Spinal cord (tissue), 9 donors: ENCODE measurements at regions not wholly inside any gene's neighbourhood (a gene's known extent, or its start where the extent isn't known, plus 50 kb on each side); places are given as distances from the start of the nearest gene placed in this dataset.

Experiments
- DNase-seq, 6 donors: peaks; one replicate each; pipeline versions ENCODE4 v3.0.0 to v3.0.0-alpha.2; 2013 to 2015; ENCODE audit warnings: low spot score in 6 of 6, low read depth in 4 of 6
- H3K27ac ChIP-seq: one replicate; pipeline ENCODE4 v1.5.1; 2013; ENCODE audit warnings: low read depth, low read length, control low read depth
- H3K27me3 ChIP-seq: one replicate; pipeline ENCODE4 v1.6.1; 2013; ENCODE audit warnings: low read length; ENCODE audit not compliant: control insufficient read depth, insufficient read depth
- H3K36me3 ChIP-seq: one replicate; pipeline ENCODE4 v1.6.1; 2013; ENCODE audit warnings: low read length; ENCODE audit not compliant: control insufficient read depth, insufficient read depth
- H3K4me1 ChIP-seq: one replicate; pipeline ENCODE4 v1.6.1; 2013; ENCODE audit warnings: low read length; ENCODE audit not compliant: control insufficient read depth, insufficient read depth
- H3K4me3 ChIP-seq: one replicate; pipeline ENCODE4 v1.5.1; 2013; ENCODE audit warnings: low read depth, low read length, control low read depth
- H3K9me3 ChIP-seq: one replicate; pipeline ENCODE4 v1.6.1; 2013; ENCODE audit warnings: low read length; ENCODE audit not compliant: control insufficient read depth, insufficient read depth
- WGBS: methylation state at CpG from one replicate; pipeline ENCODE4 v1.1.5; 2013; ENCODE audit warnings: missing lambda C conversion rate; ENCODE audit not compliant: insufficient coverage; 5-methylcytosine and 5-hydroxymethylcytosine counted together
- donor health status: healthy.

DNA sequence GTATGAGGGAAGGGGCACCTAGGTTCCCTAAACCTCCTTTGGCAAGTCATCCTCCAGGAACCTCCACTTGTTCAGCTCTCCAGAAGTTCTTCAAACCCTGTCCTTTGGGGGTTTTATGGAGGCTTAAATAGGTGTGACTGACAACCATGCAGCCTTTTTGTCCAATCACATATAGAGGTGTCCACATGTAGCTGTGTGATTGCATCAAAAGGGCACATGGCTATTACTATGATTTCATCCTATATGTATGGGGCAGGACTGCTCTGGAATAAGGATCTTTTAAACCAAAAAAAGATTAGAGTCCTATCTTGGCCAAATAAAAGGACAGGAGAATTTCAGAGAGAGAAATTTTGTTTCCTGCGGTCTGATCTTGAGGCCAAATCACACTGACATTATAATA is 453.2 kb upstream of the EPHA6 start:
- Histone ChIP-seq H3K9me3 (no peaks in the 10 kb centered on the region), H3K27ac (no peak overlapping the region), H3K36me3 (no peaks in the 10 kb centered on the region), H3K4me3 (no peak overlapping the region), H3K27me3 (no peaks in the 10 kb centered on the region), H3K4me1 (no peaks in the 10 kb centered on the region)
- no CpG with 5 or more reads among the region's 1 CpG for WGBS
- DNase-seq, result no peak

DNA sequence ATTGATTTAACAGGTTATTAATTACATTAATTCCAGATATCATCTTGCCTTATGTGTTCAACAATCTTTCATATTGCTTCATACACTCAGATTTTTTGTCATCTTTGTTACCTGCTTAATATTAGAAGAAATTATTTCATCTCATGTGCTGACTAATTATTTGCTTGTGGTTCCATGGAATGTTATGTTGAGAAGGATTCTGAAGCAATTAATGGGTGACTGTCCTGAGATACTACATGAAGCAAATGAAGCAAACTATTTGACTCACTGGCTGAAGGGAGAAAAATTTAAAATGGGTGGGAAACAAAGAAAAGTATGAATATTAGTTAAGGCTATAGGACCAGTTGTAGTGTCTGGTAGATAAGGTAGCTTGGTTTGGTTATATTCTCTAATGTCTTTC is 443.8 kb upstream of the EPHA6 start:
- Histone ChIP-seq H3K4me1 (no peaks in the 10 kb centered on the region), H3K27ac (no peak overlapping the region), H3K27me3 (no peaks in the 10 kb centered on the region), H3K36me3 (no peaks in the 10 kb centered on the region), H3K9me3 (no peaks in the 10 kb centered on the region), H3K4me3 (no peak overlapping the region)
- DNase-seq, result no peak

DNA sequence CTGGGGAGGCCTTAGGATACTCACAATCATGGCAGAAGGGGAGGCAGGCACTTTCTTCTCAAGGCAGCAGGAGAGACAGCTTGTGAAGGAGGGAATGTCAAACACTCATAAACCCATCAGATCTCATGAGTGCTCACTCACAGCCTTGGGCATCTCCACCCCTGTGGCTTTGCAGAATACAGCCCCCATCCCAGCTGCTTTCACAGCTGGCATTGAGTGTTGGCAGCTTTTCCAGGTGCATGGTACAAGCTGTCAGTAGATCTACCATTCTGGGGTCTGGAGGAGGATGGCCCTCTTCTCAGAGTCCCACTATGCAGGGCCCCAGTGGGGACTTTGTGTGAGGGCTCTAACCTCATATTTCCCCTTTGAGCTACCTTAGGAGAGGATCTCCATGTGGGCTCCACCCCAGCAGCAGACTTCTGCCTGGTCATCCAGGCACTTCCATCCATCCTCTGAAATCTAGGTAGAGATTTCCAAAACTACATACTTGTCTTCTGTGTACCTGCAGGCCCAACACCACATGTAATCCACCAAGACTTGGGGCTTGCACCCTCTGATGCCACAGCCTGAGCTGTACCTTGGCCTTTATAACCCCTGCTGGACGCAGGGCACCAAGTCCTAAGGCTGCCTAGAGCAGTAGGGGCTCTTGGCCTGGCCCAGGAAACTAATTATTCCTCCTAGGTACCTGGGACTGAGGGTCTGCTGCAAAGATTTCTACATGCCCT is 404.2 kb upstream of the EPHA6 start:
- DNase-seq, result no peak
- H3K4me1 ChIP-seq, result no peaks in the 10 kb centered on the region
- H3K9me3 ChIP-seq, result no peaks in the 10 kb centered on the region
- WGBS, result 74% methylated on average over 1 of the region's 1 CpG
- H3K27me3 ChIP-seq, result no peaks in the 10 kb centered on the region
- H3K4me3 ChIP-seq, result no peak overlapping the region
- no peaks in the 10 kb centered on the region for H3K36me3 ChIP-seq
- no peak overlapping the region for H3K27ac ChIP-seq

DNA sequence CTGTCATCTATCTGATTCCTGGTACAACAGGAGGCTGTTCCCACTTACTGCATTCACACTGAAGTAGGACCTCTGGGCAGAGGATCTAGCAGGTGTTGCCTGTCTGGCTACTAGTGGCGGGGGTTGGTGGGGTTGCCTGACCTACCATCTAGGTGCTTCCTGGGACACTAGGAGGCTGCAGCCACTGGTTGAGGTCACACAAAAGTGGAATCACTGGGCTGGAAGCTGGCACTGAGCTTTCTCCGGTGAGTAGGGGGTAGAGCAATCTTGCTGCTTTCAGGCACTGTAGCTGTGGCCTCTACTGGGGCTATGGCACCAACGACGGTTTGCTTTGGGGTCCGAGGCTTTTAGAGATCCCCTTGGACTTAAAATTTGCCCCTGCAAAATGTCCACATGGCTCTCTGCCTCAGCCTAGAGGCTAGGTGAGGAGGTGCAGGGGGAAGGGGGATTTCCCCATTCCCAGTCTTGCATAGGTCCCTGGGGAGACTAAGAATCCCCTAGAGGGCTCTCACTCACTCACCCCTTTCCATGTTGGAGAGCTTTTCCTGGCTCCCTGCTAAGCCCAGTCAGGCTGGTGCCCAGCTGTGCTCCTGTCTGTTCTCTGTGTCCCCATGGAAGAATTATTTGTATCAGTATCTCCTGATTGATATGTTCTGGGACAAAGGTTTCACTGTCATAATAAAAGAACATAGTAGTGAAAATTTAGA is 397.7 kb upstream of the EPHA6 start:
- Histone ChIP-seq H3K4me1 (no peaks in the 10 kb centered on the region), H3K36me3 (no peaks in the 10 kb centered on the region), H3K4me3 (no peak overlapping the region), H3K27me3 (no peaks in the 10 kb centered on the region), H3K9me3 (no peaks in the 10 kb centered on the region), H3K27ac (no peak overlapping the region)
- 90% methylated on average over 5 of the region's 5 CpGs for WGBS
- DNase-seq, result no peak

DNA sequence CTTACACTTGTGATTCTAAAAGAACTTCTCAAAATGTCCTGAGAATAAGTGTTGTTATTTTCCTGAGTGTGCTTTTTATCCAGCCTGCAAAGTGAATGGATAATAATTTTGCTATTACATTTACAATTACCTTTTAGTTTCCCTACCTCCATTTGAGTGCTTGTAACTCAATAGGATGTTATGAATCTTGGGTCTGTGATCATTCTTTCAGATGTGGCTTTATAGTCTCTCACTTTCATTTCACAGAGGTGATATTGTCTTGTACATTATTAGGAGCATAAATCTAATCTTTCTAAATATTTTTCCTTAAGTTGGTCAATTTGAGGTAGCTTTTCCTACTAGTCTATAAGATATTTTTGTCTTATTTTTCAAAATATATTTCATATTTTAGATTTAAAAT is 386.3 kb upstream of the EPHA6 start:
- Histone ChIP-seq H3K9me3 (no peaks in the 10 kb centered on the region), H3K36me3 (no peaks in the 10 kb centered on the region)
- DNase-seq, result no peak

DNA sequence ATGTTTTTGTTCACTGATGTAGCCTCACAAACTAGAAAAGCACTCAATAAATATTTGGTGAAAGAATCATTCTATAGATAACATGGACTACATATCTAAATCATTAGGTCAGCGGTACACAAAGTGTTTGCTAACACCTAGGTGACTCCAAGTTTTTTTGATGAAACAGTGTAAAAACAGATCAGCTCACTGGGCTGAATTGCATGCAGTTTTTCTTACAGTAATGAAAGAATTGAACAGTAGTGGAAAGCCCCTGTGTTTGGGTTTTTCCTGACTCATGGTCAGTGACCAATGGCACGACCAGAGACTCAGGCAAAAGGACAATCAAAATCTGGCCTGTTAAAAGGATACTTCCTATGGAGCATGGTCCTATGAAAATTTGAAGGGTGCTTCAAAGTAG is 384.3 kb upstream of the EPHA6 start:
- H3K4me1 ChIP-seq, result no peaks in the 10 kb centered on the region
- WGBS, result no CpG with 5 or more reads among the region's 2 CpGs
- no peak overlapping the region for H3K4me3 ChIP-seq
- H3K27me3 ChIP-seq, result no peaks in the 10 kb centered on the region
- H3K27ac ChIP-seq, result no peak overlapping the region
- H3K9me3 ChIP-seq, result no peaks in the 10 kb centered on the region
- DNase-seq, result no peak
- H3K36me3 ChIP-seq, result no peaks in the 10 kb centered on the region

More for the DNA sequence above, 386.3 kb upstream of the EPHA6 start:
- H3K27me3 ChIP-seq, result no peaks in the 10 kb centered on the region
- no peak overlapping the region for H3K4me3 ChIP-seq
- no peak overlapping the region for H3K27ac ChIP-seq
- H3K4me1 ChIP-seq, result no peaks in the 10 kb centered on the region

DNA sequence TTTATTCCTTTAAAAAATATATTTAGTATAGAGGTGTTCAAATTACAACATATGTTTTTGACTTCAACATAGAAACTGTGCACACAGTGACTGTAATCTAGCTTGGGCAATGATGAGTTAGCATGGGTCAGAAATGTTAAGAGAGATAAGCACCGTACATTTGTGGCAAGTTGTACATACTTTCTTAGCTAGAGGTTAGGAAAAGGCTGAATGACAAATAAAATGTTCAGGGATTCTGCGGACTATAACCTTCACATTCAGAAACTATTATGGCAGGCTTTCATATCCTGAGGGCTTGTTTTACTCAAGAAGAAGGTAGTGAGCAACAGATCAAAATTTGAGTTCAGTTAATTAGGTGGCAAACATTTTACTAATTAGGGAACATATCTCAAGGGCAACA is 379.7 kb upstream of the EPHA6 start:
- Histone ChIP-seq H3K27ac (no peak overlapping the region), H3K27me3 (no peaks in the 10 kb centered on the region), H3K4me1 (no peaks in the 10 kb centered on the region), H3K36me3 (no peaks in the 10 kb centered on the region), H3K4me3 (no peak overlapping the region), H3K9me3 (no peaks in the 10 kb centered on the region)
- no CpG with 5 or more reads among the region's 2 CpGs for WGBS
- no peak for DNase-seq

DNA sequence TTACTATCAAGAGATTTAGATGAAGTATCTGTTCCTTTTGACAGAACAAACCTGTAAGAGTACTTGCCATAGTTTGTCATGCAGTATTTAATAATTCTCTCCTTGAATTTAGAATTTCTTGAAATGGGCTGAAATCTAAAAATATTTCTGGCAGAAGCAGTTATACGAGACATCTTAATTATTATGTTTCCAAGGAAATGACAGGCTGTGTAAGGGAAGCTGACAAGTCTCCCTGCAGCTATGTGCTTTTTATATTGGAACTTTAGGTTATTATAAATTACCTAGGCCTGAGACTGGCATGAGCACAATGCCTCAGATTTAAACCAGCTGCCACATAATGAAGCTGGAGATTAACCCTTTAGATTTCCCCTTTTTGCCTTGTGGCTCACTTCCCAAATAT is 365.0 kb upstream of the EPHA6 start:
- Histone ChIP-seq H3K27ac (no peak overlapping the region), H3K9me3 (no peaks in the 10 kb centered on the region), H3K27me3 (no peaks in the 10 kb centered on the region), H3K36me3 (no peaks in the 10 kb centered on the region), H3K4me1 (no peaks in the 10 kb centered on the region), H3K4me3 (no peak overlapping the region)
- peak in 2 of 6 donors; percentile 4 to 9 for DNase-seq
- WGBS, result no CpG with 5 or more reads among the region's 1 CpG

DNA sequence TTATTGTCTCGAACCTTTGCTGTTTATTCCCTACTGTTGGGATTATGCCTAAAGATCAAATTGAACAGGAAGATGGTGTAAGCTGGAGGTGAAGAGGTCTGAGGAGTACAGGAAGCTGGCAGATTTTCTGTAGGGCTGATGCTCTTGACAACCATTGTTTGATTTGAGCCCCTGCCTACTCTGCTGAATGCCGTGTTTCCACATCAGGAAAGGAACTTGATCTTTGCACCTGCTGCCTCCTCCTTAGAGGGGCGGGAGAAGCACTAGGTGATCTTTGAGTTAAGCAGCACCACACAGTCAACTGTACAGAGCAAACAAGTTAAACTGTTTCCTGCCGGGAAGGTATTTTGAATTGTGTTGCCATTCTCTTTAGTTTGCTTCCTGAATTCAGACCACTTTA is 364.6 kb upstream of the EPHA6 start:
- H3K36me3 ChIP-seq, result no peaks in the 10 kb centered on the region
- no peaks in the 10 kb centered on the region for H3K9me3 ChIP-seq
- DNase-seq, result peak in 1 of 6 donors; percentile 9
- 29% methylated on average over 2 of the region's 4 CpGs for WGBS
- no peaks in the 10 kb centered on the region for H3K27me3 ChIP-seq
- no peak overlapping the region for H3K4me3 ChIP-seq
- no peaks in the 10 kb centered on the region for H3K4me1 ChIP-seq
- no peak overlapping the region for H3K27ac ChIP-seq

DNA sequence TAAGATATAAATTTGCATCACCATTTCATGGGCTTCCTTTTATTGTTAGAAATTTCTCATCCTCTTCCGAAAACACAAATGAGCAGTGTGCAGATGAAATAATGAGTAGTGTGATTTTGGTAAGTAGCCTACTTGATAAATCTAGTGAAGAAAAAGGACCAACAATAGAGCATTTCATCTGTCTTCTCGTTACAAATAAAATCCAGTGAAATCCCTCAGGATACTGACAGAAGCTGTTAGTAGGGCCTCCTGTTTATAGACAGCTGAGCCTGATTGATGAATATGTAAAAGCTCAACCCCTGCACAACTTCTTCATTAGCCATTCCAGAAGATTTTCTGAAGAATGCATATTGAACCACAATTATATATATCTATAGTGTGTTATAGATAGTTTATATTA is 363.7 kb upstream of the EPHA6 start:
- DNase-seq, result no peak
- H3K4me1 ChIP-seq, result no peaks in the 10 kb centered on the region
- no peaks in the 10 kb centered on the region for H3K9me3 ChIP-seq
- no CpG with 5 or more reads among the region's 2 CpGs for WGBS
- no peaks in the 10 kb centered on the region for H3K27me3 ChIP-seq
- no peak overlapping the region for H3K4me3 ChIP-seq
- no peak overlapping the region for H3K27ac ChIP-seq
- H3K36me3 ChIP-seq, result no peaks in the 10 kb centered on the region
